K562 (cell line): ENCODE measurements at regions not wholly inside any gene's neighbourhood (a gene's known extent, or its start where the extent isn't known, plus 50 kb on each side); places are given as distances from the start of the nearest gene placed in this dataset.
A peak's percentile ranks its signal among the peaks of the same experiment; 100 is the strongest.

Experiments
- BRCA1 ChIP-seq, 2 experiments: fragments of 450-650 bp in 1 of 2; sonication (generic) in 1 of 2; formaldehyde crosslinking in 1 of 2; IDR thresholded peaks; 2 replicates each; pipeline versions ENCODE4 v1.5.0 to v1.6.1; 2017 to 2020; ENCODE audit warnings: mild to moderate bottlenecking in 1 of 2, missing genetic modification reagents in 1 of 2
- CAMTA2 ChIP-seq: fragments of 250-450 bp; sonication (Bioruptor Pico); conservative IDR thresholded peaks from 2 replicates; pipeline ENCODE4 v1.5.1; 2022
- CTCF ChIP-seq, 3 experiments: IDR thresholded peaks in 2 of 3; conservative IDR thresholded peaks in 1 of 3; 2 replicates each; pipeline ENCODE4 v1.5.1; 2011 to 2012; ENCODE audit warnings: low read length in 3 of 3, mild to moderate bottlenecking in 3 of 3, control low read depth in 2 of 3, improper control_type of control experiment in 1 of 3, inconsistent platforms in 1 of 3, low read depth in 1 of 3, mixed read lengths in 1 of 3, moderate library complexity in 1 of 3; ENCODE audit not compliant: insufficient read depth in 2 of 3
- HES1 ChIP-seq: fragments of 450-650 bp; IDR thresholded peaks from 2 replicates; pipeline ENCODE4 v1.6.1; 2016; ENCODE audit warnings: low read depth, mild to moderate bottlenecking, moderate library complexity
- ID3 ChIP-seq, 2 experiments: fragments of 250-450 bp in 1 of 2; fragments of 450-650 bp in 1 of 2; sonication (Bioruptor Pico) in 1 of 2; IDR thresholded peaks; 2 replicates each; pipeline versions ENCODE4 v1.6.1 to v1.8.0; 2016 to 2021; ENCODE audit warnings: mild to moderate bottlenecking in 2 of 2, moderate library complexity in 2 of 2, missing compliant biosample characterization in 1 of 2, missing genetic modification characterization in 1 of 2
- ILK ChIP-seq: fragments of 450-650 bp; IDR thresholded peaks from 2 replicates; pipeline ENCODE4 v1.6.1; 2016; ENCODE audit warnings: missing genetic modification characterization, low read depth, mild to moderate bottlenecking, missing compliant biosample characterization, moderate library complexity, borderline replicate concordance
- MTA1 ChIP-seq: fragments of 450-650 bp; IDR thresholded peaks from 2 replicates; pipeline ENCODE4 v1.6.1; 2017; ENCODE audit warnings: borderline replicate concordance
- TFE3 ChIP-seq: fragments of 450-650 bp; formaldehyde crosslinking; IDR thresholded peaks from 2 replicates; pipeline ENCODE4 v1.4.0; 2020; ENCODE audit warnings: mild to moderate bottlenecking, mixed read lengths
- TSHZ1 ChIP-seq: fragments of 250-450 bp; sonication (Bioruptor Pico); IDR thresholded peaks from 2 replicates; pipeline ENCODE4 v1.4.0; 2020; ENCODE audit warnings: mild to moderate bottlenecking, moderate library complexity
- XRCC3 ChIP-seq: fragments of 450-650 bp; IDR thresholded peaks from 2 replicates; pipeline ENCODE4 v1.6.1; 2017; ENCODE audit warnings: mild to moderate bottlenecking, moderate library complexity
- YY1 ChIP-seq, 3 experiments: IDR thresholded peaks; 2 replicates each; pipeline ENCODE4 v1.6.1; 2011; ENCODE audit warnings: low read length in 2 of 3, mild to moderate bottlenecking in 2 of 3, moderate library complexity in 2 of 3, borderline replicate concordance in 1 of 3, control low read depth in 1 of 3, low read depth in 1 of 3; ENCODE audit not compliant: insufficient read depth in 3 of 3, insufficient replicate concordance in 2 of 3, control insufficient read depth in 1 of 3, insufficient read length in 1 of 3; ENCODE audit errors: extremely low read depth in 1 of 3
- ZC3H4 ChIP-seq: sonication (generic); formaldehyde crosslinking; IDR thresholded peaks from 2 replicates; pipeline ENCODE4 v1.9.0; 2021; ENCODE audit warnings: missing genetic modification reagents, borderline replicate concordance
- ZNF134 ChIP-seq: fragments of 250-450 bp; sonication (Bioruptor Pico); conservative IDR thresholded peaks from 2 replicates; pipeline ENCODE4 v1.4.0; 2020

- TF ChIP-seq ID3 (CRISPR knock-in tag; IDR thresholded peaks at IDR 0.05), result no peak
- no peak for TF ChIP-seq ID3 (tag; IDR thresholded peaks at IDR 0.05)
- no peak for TF ChIP-seq ZNF134 (CRISPR knock-in tag)
- TF ChIP-seq TSHZ1 (CRISPR knock-in tag), result no peak
- no peak for TF ChIP-seq HES1
- no peak for TF ChIP-seq MTA1
- TF ChIP-seq TFE3 (CRISPR knock-in tag), result no peak
- TF ChIP-seq CAMTA2 (CRISPR knock-in tag), result no peak
- TF ChIP-seq ILK, result no peak
- TF ChIP-seq ZC3H4 (CRISPR knock-in tag), result no peak
- TF ChIP-seq YY1 (IDR thresholded peaks at IDR 0.05; ENCODE audit: borderline replicate concordance in 1 of 3, control insufficient read depth in 1 of 3, extremely low read depth in 1 of 3, insufficient read depth in 3 of 3, insufficient read length in 1 of 3, insufficient replicate concordance in 2 of 3, low read depth in 1 of 3, low read length in 2 of 3), result no peak
- TF ChIP-seq XRCC3, result no peak
- peak; percentile 56 to 79 (median 64) for TF ChIP-seq CTCF (IDR thresholded peaks at IDR 0.05 in 2 of 3, conservative IDR thresholded peaks at IDR 0.05 in 1 of 3; ENCODE audit: insufficient read depth in 2 of 3, low read depth in 1 of 3, low read length in 3 of 3)
- no peak for TF ChIP-seq BRCA1 (IDR thresholded peaks at IDR 0.05)
- TF ChIP-seq BRCA1 (CRISPR knock-in tag; IDR thresholded peaks at IDR 0.05), result no peak
Observed at GRCh38 chrX:109856974-109857373, 123.9 kb upstream of the ACSL4 start (continued).
